Stimulated activated CD8-positive, alpha-beta memory T cell treated with anti-CD3 and anti-CD28 coated beads, Interleukin-4, amount 100 ng/mL, for 24 hours (primary cell): ENCODE measurements at regions not wholly inside any gene's neighbourhood (a gene's known extent, or its start where the extent isn't known, plus 50 kb on each side); places are given as distances from the start of the nearest gene placed in this dataset.
"Not testable (repeated sequence)": the region's sequence is repeated elsewhere in the genome, so short reads cannot be mapped to it uniquely, and the experiment has no call there.

Source experiments
- DNase-seq: peaks from one replicate; pipeline ENCODE4 v3.0.0-alpha.2; 2020; ENCODE audit warnings: low read depth

GRCh38 chr1:199522936-199523335, 504.6 kb upstream of the NR5A2 start:
- no peak for DNase-seq

DNA sequence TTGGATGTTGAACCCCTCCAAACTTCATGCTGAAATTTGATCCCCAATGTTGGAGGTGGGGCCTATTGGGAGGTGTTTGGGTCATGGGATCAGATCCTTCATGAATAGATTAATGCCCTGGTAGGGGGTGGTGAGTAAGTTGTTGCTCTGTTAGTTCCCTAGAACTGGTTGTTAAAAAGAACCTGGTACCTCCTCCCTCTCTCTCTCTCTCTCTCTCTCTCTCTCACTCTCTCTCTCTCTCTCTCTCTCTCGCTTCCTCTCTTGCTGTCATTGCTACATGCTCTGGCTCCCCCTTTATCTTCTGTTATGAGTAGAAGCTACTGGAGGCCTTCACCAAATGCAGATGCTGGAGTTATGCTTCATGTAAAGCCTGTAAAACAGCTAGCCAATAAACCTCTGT, 498.2 kb upstream of the NR5A2 start:
- DNase-seq: no peak

DNA sequence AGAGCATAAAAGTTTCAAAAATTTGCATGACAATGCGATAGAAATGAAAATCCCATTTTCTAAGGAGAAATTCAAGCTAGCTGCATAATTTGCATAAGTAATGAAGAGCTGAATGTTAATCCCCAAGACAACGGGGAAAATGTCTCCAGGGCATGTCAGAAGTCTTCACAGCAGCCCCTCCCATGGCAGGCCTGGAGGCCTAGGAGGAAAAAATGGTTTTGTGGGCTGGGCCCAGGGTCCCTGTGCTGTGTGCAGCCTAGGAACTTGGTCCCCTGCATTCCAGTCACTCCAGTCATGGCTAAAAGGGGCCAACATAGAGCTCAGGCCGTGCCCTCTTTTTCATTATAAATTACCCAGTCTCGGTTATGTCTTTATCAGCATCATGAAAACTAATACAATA, 494.1 kb upstream of the NR5A2 start:
- not testable (repeated sequence) for DNase-seq

- no peak for DNase-seq
Measured at GRCh38 chr1:199545780-199546179, 481.7 kb upstream of the NR5A2 start.

GRCh38 chr1:199546323-199546722, 481.2 kb upstream of the NR5A2 start:
- no peak for DNase-seq

DNA sequence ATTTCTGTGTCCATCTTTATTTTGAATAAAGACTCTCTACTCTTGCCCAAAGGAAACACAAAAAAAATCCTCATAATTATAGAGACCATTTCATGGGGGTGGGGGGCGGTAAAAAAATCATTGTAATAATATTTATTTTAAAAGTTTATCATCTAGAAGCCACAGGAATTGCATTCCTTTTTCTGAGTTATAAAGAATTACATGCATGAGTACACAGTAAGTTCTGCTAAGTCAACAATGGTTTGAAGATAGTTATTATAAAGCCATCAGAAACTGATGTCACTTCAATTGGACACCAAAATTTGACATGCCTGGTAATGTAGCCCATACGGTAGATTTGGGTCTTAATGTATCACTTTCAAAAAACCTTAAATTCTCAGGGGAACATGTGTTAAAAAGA, 478.1 kb upstream of the NR5A2 start:
- no peak for DNase-seq

DNA sequence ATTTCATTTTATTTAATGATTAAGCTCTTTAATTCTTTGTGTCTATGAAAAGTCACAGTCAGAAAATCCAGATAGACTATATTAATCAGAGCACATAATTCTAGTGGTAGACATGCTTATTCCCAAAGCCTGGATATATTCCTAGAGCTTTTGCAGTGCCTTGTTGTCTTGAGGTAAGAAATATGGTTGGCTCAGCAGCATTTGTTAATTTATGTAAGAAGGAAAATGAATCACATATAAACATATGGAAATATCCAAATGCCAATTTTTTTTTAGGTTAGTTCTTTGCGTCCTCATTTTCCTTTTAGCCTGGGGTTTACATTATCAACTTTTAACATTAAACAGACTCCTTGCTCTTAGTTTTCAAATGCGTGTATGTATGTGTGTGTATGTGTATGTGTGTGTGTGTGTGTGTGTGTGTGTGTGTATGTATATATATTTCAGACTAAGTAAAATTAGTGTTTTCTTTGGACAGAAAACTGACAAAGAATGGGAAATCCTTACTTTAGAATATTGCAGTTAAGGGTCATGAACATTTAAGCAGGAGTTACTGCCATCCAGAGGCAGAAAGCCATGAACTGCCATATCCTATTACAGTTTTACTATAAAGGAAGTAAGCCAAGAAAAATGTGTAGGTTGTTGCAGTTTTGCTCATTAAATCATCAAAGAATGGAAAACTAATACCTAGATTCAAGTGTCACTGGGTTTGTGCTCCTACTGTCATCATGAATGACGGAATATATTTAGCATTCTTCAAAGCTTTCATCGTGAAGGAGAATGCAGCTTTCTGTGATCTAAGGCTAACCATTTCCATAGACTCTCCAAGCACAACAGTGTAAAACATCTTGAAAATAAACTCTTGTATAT, 477.1 kb upstream of the NR5A2 start:
- no peak for DNase-seq

- no peak for DNase-seq
Measured at GRCh38 chr1:199551967-199552565, 475.4 kb upstream of the NR5A2 start.

DNA sequence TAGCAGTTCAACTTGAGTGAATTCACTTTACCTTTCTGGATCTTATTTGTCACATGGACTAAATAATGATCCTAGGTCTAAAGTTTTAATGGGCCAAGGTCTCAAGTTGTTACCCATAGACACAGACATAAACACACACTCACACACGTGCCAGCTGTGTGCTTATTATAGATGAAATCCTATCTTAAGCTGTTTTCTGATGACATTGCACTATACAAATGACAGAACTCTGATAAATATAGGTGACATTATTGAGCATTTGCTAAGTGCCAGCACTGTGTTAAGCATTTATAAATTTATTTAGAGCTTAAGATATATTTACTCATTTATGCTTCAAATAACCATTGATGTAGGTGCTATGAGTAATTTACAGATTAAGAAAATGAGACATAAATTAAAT, 474.4 kb upstream of the NR5A2 start:
- DNase-seq: no peak

DNA sequence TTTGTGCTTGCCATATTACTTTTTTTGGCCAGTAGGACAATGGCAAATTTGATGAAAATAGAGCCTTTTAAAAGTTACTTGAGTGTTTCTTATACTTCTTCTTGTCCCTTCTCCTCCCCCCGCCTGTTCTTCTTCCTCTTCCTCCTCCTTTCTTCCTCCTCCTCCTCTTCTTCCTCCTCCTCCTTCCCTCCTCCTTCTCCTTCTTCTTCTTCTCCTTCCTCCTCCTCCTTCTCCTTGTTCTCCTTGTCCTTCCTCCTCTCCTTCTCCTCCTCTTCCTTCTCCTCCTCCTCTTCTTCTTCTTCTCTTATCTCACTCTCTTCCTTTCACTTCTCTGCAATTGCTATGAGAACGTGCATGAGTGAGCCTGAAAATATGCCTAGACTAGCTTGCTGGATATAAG, 466.2 kb upstream of the NR5A2 start:
- no peak for DNase-seq

- DNase-seq: no peak
Measured at GRCh38 chr1:199573047-199573446, 454.5 kb upstream of the NR5A2 start.

DNA sequence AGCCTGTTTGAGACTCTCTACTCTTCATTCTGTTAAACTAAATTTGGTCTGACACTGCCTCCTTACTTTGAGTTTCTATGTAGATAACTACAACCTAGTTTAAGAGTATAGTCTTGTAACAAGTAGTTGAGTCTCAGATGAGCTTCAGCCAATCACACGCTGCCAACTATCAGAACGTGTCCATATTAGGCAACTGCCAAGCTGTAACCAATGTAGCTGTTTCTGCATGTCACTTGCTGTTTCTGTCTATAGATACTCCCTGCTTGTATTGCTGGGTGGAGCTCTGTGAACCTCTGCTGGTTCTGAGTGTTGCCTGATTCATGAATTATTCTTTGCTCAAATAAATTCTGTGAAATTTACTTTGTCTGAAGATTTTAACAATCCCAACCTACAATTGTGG, 452.6 kb upstream of the NR5A2 start:
- no peak for DNase-seq

- no peak for DNase-seq
Measured at GRCh38 chr1:199580300-199580699, 447.2 kb upstream of the NR5A2 start.

- DNase-seq: no peak
Measured at GRCh38 chr1:199585392-199585791, 442.1 kb upstream of the NR5A2 start.

- DNase-seq: no peak
Measured at GRCh38 chr1:199590708-199591107, 436.8 kb upstream of the NR5A2 start.

GRCh38 chr1:199591468-199591867, 436.0 kb upstream of the NR5A2 start:
- no peak for DNase-seq

- no peak for DNase-seq
Measured at GRCh38 chr1:199593475-199593874, 434.0 kb upstream of the NR5A2 start.

GRCh38 chr1:199596448-199596847, 431.1 kb upstream of the NR5A2 start:
- DNase-seq: not testable (repeated sequence)

DNA sequence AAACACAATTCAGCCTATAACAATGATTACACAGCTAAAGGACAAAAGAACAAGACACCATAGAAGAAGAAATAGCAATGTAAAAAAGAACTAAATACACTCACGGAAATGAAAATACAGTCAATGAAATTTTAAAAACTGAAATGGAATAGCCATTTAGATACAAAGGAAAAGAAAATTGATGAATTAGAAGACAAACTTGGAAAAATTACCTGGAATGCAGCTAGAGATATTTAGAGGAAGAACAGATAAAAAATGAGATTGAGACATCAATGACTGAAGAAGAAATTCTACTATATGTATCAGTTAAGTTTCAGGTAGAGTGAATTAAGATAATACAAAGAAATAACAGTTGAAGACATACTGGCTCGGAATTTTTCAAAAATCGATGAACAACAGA, 430.4 kb upstream of the NR5A2 start:
- no peak for DNase-seq

DNA sequence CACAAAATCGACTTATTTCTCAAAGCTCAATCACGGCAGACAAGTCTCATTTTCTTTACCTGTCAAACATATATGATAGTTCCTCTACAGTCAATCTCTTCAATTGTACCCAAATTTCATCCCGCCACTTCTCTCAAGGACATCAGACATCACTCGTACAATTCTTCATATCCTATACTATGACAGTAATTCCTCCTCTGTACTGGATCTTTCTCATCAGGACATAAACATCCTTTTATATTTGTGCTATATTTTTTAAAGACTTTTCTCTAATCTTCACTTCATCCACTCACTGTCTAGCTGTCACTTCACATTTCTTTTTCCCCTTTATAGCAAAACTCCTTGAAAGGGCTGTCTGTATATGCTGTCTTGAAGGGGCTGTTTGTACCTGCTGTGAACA, 419.1 kb upstream of the NR5A2 start:
- DNase-seq: no peak

- DNase-seq: no peak
Measured at GRCh38 chr1:199612976-199613774, 414.3 kb upstream of the NR5A2 start.

DNA sequence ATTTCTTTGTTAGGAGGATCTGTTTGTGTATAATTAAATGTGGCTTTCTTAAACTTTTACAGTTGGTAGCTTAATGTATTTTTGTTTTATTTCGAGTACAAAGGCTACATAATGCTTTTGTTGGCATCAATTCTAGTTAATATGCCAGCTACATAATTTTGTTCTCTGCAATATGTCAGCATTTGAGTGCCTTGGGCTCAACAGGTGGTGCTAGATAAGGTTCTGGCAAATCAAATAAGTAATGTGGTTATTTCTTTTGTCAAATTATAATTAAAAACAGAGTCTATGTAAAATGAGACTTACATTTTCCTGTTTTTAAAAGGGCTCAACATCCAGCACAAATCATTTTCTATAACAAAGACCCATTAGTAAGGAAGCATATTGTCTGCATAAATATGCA, 410.6 kb upstream of the NR5A2 start:
- no peak for DNase-seq

DNA sequence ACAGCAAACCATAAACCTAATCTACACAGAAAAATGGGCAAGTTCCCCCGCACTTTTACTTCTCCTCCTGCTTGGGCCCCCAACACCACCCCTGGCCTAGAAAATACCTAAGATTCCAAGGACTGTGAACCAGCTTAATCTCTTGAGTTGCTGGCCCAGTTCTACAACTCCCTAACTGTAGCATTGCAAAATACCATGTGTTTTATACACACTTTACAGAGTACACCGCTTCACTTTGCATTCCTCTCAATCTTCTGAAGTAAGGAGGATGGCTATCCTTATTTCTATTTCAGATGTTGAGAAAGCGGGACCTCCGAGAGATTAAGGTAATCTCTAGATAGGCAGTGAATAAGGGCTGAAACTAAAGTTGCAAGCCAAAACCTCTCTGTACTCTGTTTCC, 408.3 kb upstream of the NR5A2 start:
- no peak for DNase-seq
